B cell (primary cell): ENCODE measurements at regions not wholly inside any gene's neighbourhood (a gene's known extent, or its start where the extent isn't known, plus 50 kb on each side); places are given as distances from the start of the nearest gene placed in this dataset.

ENCODE experiments used
- CTCF ChIP-seq: fragments of 200-600 bp; IDR thresholded peaks from one replicate; pipeline ENCODE4 v1.8.0; 2022; ENCODE audit warnings: antibody characterized with exemption, mild to moderate bottlenecking
- EZH2 ChIP-seq: IDR thresholded peaks from 2 replicates; pipeline ENCODE4 v1.6.1; 2012; ENCODE audit warnings: borderline replicate concordance, low read depth, mild to moderate bottlenecking, moderate library complexity, low read length; ENCODE audit not compliant: insufficient read depth, poor library complexity, severe bottlenecking

DNA sequence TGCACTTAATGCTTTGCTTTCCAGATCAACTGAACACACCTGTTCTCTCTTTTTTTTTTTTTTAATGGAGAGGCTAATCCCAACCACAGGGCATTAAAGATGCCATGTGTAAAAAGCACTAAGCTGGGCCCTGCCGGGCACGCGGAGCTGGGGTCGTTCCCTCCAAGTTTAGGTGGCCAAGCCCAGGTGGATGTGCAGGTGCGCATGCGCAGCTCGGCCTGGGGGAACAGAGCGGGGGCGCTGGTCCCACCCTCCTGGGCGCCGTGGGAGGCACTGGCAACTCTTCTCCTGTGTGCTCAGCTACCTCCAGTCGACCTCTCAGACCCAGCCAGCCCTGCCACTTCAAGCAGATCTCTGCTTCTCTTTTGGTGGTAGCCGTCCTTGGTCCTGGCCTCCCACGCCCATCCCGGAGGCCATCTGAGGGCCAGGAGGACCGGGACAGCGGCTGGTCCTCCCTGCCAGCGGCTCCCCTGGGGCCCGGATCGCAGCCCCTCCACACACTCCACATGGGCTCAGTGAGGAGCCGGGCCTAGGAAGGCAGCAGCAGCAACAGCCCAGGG is 679.3 kb downstream of the BCL11B start:
- TF ChIP-seq CTCF = no peak
- TF ChIP-seq EZH2 = no peak
